Stomach smooth muscle (tissue), 2 donors: ENCODE measurements at regions not wholly inside any gene's neighbourhood (a gene's known extent, or its start where the extent isn't known, plus 50 kb on each side); places are given as distances from the start of the nearest gene placed in this dataset.

Source experiments
- H3K27ac ChIP-seq: one replicate; pipeline ENCODE4 v1.7.0; 2013; ENCODE audit warnings: mild to moderate bottlenecking, low read length, inconsistent platforms
- H3K27me3 ChIP-seq, 2 donors: one replicate each; pipeline ENCODE4 v1.7.0; 2013; ENCODE audit warnings: low read length in 2 of 2; ENCODE audit not compliant: insufficient read depth in 2 of 2, control insufficient read depth in 1 of 2
- H3K36me3 ChIP-seq, 2 donors: one replicate each; pipeline ENCODE4 v1.7.0; 2013; ENCODE audit warnings: low read length in 2 of 2; ENCODE audit not compliant: control insufficient read depth in 2 of 2, insufficient read depth in 2 of 2
- H3K4me1 ChIP-seq: one replicate; pipeline ENCODE4 v1.7.0; 2013; ENCODE audit warnings: low read length; ENCODE audit not compliant: control insufficient read depth, insufficient read depth
- H3K4me3 ChIP-seq, 2 donors: one replicate each; pipeline ENCODE4 v1.7.0; 2013; ENCODE audit warnings: low read length in 2 of 2
- H3K9ac ChIP-seq, 2 donors: one replicate each; pipeline ENCODE4 v1.7.0; 2013; ENCODE audit warnings: low read length in 2 of 2, mild to moderate bottlenecking in 1 of 2
- H3K9me3 ChIP-seq, 2 donors: one replicate each; pipeline ENCODE4 v1.7.0; 2013; ENCODE audit warnings: low read length in 2 of 2; ENCODE audit not compliant: control insufficient read depth in 2 of 2
- donor health status: healthy.
- donor health status: Pancreatic carcinoma.

DNA sequence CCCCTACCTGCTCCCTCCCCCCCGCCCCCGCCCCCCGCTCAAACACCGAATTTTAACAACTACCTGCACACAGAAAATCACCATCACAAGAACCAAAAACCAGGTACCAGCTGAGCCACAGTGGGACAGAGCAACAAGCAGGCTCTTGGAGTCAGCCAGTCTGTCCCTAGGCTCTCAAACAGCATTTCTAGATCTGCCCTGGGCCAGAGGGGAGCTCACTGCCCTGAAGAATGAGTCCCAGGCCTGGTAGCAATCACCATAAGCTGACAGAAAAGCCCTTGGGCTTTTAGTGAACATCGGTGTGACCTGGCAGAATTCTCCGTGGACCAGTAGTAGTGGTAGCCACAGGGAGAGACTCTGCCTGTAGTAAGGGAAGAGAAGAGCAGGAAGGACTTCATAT lies 58.3 kb downstream of the C11orf87 start:
- Histone ChIP-seq H3K9me3 (no peaks in the 10 kb centered on the region), H3K4me1 (no peaks in the 10 kb centered on the region), H3K9ac (no peak overlapping the region), H3K27me3 (no peaks in the 10 kb centered on the region), H3K4me3 (no peak overlapping the region), H3K27ac (no peak overlapping the region), H3K36me3 (no peaks in the 10 kb centered on the region)

DNA sequence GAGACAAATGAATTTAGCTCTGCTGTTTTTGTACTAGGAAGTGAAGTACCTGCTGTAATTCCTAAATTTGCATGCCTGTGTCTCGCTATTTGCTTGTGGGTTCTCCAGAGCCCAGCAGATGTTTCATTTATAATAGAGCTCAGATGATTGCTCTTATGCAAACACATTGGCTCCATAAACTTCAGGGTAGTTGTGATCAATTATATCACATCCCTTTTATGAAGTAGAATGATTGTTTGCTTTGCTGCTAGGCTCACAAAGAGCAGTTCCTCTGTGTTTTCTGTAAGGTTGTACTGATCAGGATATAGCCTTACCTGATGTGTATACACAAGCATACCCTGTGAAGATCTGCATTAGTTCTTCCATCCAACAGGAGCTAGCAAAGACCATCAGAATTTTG lies 64.1 kb downstream of the C11orf87 start:
- Histone ChIP-seq H3K4me3 (no peak overlapping the region), H3K9ac (no peak overlapping the region), H3K9me3 (no peaks in the 10 kb centered on the region), H3K27me3 (no peaks in the 10 kb centered on the region), H3K27ac (no peak overlapping the region), H3K4me1 (no peaks in the 10 kb centered on the region), H3K36me3 (no peaks in the 10 kb centered on the region)

DNA sequence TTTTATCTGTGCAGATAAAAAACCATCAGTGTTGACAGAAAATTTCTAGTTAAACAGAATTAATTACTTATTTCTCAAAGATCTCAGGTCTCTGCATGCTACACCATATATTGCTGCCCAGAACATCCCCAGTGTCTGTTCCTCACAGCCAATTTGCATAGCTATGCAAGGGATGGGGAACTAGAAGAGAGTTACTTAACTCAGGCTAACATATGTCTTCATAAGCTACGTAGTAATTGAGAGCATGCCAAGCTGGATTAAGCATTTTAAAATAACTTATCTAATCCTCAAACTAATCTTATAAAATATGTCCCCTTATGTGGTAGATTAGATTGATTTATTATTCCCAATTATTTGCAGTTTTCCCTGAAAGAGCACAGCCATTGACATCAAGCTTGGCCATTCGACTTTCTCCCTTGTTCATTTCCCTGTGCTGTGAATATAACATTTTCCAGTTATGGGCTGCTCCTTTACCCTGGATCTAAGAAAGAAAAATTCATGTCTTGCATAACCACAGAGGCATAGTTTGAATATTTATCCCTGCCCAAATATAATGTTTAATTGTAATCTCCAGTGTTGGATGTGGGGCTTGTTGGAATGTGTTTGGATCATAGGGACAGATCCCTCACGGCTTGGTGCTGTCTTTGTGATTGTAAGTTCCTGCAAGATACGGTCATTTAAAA lies 69.1 kb downstream of the C11orf87 start:
- H3K9ac ChIP-seq = no peak overlapping the region
- no peaks in the 10 kb centered on the region for H3K4me1 ChIP-seq
- no peak overlapping the region for H3K4me3 ChIP-seq
- H3K36me3 ChIP-seq = no peaks in the 10 kb centered on the region
- no peaks in the 10 kb centered on the region for H3K27me3 ChIP-seq
- H3K27ac ChIP-seq = no peak overlapping the region
- no peaks in the 10 kb centered on the region for H3K9me3 ChIP-seq

- no peaks in the 10 kb centered on the region for H3K4me1 ChIP-seq
- no peaks in the 10 kb centered on the region for H3K36me3 ChIP-seq
- H3K9me3 ChIP-seq = no peaks in the 10 kb centered on the region
- no peak overlapping the region for H3K4me3 ChIP-seq
- H3K9ac ChIP-seq = no peak overlapping the region
- H3K27me3 ChIP-seq = no peaks in the 10 kb centered on the region
- H3K27ac ChIP-seq = no peak overlapping the region
Observed at GRCh38 chr11:109506115-109506514, 84.1 kb downstream of the C11orf87 start.

DNA sequence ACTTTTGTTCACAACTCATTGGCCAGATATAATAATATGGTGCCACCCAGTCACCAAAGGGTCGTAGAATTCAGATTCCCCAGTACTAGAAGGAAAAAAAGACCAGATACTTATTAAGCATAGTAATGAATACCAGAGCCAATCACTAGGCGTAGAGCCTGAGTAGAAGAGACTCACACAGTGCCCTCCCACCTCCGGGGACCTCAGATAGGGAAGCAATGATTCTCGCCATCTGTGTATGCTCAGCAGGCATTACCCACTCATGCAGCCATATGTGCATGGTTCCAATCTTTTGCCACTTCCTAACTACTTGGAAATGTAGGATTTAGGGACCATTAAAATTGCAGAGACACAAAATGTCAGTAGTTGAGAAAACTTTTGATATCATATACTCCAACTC lies 85.3 kb downstream of the C11orf87 start:
- H3K27me3 ChIP-seq = no peaks in the 10 kb centered on the region
- no peak overlapping the region for H3K9ac ChIP-seq
- H3K4me1 ChIP-seq = no peaks in the 10 kb centered on the region
- no peaks in the 10 kb centered on the region for H3K9me3 ChIP-seq
- H3K36me3 ChIP-seq = no peaks in the 10 kb centered on the region
- H3K4me3 ChIP-seq = no peak overlapping the region
- no peak overlapping the region for H3K27ac ChIP-seq

DNA sequence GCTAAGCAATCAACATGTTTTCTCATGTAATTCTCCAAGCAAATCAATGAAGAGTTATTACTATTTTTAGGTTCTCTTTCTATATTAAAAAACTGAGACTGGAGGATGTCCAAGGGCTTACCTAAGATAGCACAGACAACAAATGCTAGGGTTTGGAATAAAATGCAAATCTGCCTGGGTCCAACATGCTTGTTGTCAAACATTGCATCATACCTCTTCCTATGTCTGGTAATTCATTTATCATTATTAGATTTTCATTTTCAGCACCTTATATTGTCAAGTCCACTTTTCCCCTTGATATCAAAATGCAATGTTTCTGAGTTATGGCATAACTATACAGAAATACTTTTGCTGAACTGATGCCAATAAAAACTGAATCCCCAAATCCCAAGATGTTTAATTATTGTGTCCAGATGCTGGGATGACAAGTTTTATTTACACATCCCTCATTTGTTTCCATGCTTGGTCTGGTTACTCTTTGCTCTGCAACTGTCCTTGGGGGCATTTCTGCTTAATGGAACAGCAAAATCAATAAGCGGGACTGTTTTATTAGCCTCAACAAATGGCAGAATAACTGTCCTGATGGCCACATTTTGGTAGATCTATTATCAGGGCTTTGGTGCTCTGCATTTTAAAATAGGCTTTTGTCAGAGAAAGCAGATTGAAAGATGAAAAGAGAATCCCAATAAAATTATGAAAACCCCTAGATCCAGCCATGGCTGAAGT lies 86.0 kb downstream of the C11orf87 start:
- Histone ChIP-seq H3K36me3 (no peaks in the 10 kb centered on the region), H3K4me3 (no peak overlapping the region), H3K9ac (no peak overlapping the region), H3K9me3 (no peaks in the 10 kb centered on the region), H3K4me1 (no peaks in the 10 kb centered on the region), H3K27me3 (no peaks in the 10 kb centered on the region), H3K27ac (no peak overlapping the region)

- H3K9me3 ChIP-seq = no peaks in the 10 kb centered on the region
- H3K27me3 ChIP-seq = no peaks in the 10 kb centered on the region
- no peak overlapping the region for H3K4me3 ChIP-seq
- no peaks in the 10 kb centered on the region for H3K36me3 ChIP-seq
- H3K27ac ChIP-seq = no peak overlapping the region
- no peaks in the 10 kb centered on the region for H3K4me1 ChIP-seq
- no peak overlapping the region for H3K9ac ChIP-seq
Observed at GRCh38 chr11:109508943-109509342, 87.0 kb downstream of the C11orf87 start.

DNA sequence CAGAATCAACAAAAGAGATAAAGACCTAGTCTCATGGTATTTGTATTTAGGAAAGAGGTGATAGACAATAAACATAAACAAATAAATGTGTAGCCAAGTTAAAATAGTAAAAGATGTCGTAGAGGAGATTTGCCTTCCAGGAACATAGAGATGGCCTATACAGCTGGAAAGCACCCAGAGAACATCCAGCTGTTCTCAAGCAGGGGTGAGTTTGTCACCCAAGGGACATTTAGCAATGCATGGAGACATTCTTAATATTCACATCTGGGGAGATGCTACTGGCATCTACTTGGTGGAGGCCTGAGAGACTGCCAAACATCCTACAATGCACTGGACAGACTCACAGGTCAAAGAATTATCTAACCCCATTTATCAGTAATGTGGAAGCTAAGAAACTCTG lies 88.3 kb downstream of the C11orf87 start:
- H3K27ac ChIP-seq = no peak overlapping the region
- H3K4me1 ChIP-seq = no peaks in the 10 kb centered on the region
- no peaks in the 10 kb centered on the region for H3K27me3 ChIP-seq
- H3K4me3 ChIP-seq = no peak overlapping the region
- H3K9me3 ChIP-seq = no peaks in the 10 kb centered on the region
- H3K9ac ChIP-seq = no peak overlapping the region
- H3K36me3 ChIP-seq = no peaks in the 10 kb centered on the region

DNA sequence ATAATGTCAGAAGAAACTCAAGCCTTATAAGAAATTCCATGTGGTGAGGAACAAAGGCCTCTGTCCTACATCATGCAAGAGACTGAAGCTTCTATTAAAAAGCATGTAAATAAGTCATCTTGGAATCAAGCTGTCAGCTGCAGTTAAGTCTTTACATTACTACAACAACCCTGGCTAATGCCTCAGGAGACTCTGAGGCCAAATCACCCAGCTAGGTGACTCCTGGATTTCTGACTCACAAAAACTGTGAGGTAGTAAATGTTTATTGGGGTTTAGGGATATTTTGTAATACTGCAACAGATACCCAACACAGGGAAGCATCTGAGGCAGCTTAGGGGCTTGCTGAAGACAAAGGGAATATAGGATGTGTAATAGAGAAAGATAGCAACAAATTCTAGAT lies 89.6 kb downstream of the C11orf87 start:
- Histone ChIP-seq H3K27ac (no peak overlapping the region), H3K9ac (no peak overlapping the region), H3K27me3 (no peaks in the 10 kb centered on the region), H3K4me3 (no peak overlapping the region), H3K9me3 (no peaks in the 10 kb centered on the region), H3K36me3 (no peaks in the 10 kb centered on the region), H3K4me1 (no peaks in the 10 kb centered on the region)

GRCh38 chr11:109512249-109512648 lies 90.3 kb downstream of the C11orf87 start:
- Histone ChIP-seq H3K27me3 (no peaks in the 10 kb centered on the region), H3K4me3 (no peak overlapping the region), H3K9me3 (no peaks in the 10 kb centered on the region), H3K36me3 (no peaks in the 10 kb centered on the region), H3K9ac (no peak overlapping the region), H3K4me1 (no peaks in the 10 kb centered on the region), H3K27ac (no peak overlapping the region)

DNA sequence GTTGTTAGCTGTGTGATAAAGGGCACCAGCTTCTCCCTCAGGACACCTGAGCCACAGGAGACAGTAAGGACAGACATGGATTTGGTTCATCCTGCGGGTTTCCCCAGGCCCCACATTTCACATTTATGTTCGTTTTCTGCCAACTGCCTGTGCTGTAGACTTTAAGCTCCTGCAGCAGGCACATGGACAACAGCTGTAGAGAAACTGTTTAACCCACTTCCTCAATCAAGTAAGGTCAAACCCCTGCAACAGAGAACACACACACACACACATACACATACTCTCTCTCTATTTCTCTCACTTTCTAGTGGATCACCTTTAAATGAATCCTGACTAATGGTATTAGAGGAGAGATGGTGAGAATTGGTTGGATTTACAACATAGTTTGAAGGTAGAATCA lies 90.7 kb downstream of the C11orf87 start:
- Histone ChIP-seq H3K9ac (no peak overlapping the region), H3K4me1 (no peaks in the 10 kb centered on the region), H3K4me3 (no peak overlapping the region), H3K36me3 (no peaks in the 10 kb centered on the region), H3K27me3 (no peaks in the 10 kb centered on the region), H3K27ac (no peak overlapping the region), H3K9me3 (no peaks in the 10 kb centered on the region)
